Immature natural killer cell (primary cell): ENCODE measurements at regions not wholly inside any gene's neighbourhood (a gene's known extent, or its start where the extent isn't known, plus 50 kb on each side); places are given as distances from the start of the nearest gene placed in this dataset.

ENCODE experiments used
- DNase-seq, 3 donors: peaks; one replicate each; pipeline ENCODE4 v3.0.0; 2022; ENCODE audit warnings: mixed read lengths in 1 of 3
- H3K27ac Mint-ChIP-seq, 6 donors: one replicate each; pipeline ENCODE4 v1.8.0; 2020; ENCODE audit warnings: mixed read lengths in 6 of 6, mild to moderate bottlenecking in 5 of 6, inconsistent platforms in 4 of 6, moderate library complexity in 3 of 6
- H3K27me3 Mint-ChIP-seq, 3 donors: one replicate each; pipeline ENCODE4 v1.8.0; 2020 to 2021; ENCODE audit warnings: low read depth in 3 of 3, mild to moderate bottlenecking in 3 of 3, mixed read lengths in 3 of 3, moderate library complexity in 3 of 3, inconsistent platforms in 1 of 3
- H3K36me3 Mint-ChIP-seq, 3 donors: one replicate each; pipeline ENCODE4 v1.8.0; 2020; ENCODE audit warnings: mixed read lengths in 3 of 3, inconsistent platforms in 2 of 3, mild to moderate bottlenecking in 2 of 3
- H3K4me1 Mint-ChIP-seq, 2 donors: one replicate each; pipeline ENCODE4 v1.8.0; 2020; ENCODE audit warnings: inconsistent platforms in 2 of 2, mild to moderate bottlenecking in 2 of 2, mixed read lengths in 2 of 2, moderate library complexity in 1 of 2
- H3K4me3 Mint-ChIP-seq, 5 donors: one replicate each; pipeline ENCODE4 v1.8.0; 2020; ENCODE audit warnings: mild to moderate bottlenecking in 5 of 5, mixed read lengths in 5 of 5, inconsistent platforms in 3 of 5, moderate library complexity in 3 of 5
- H3K9me3 Mint-ChIP-seq, 6 donors: one replicate each; pipeline ENCODE4 v1.8.0; 2020; ENCODE audit warnings: mild to moderate bottlenecking in 6 of 6, mixed read lengths in 6 of 6, inconsistent platforms in 4 of 6, moderate library complexity in 3 of 6

GRCh38 chr3:109532257-109533216 lies 195.2 kb upstream of the DPPA4 start:
- peak; percentile 9 to 32 (median 17) for DNase-seq
- H3K4me1 Mint-ChIP-seq: no peaks in the 10 kb centered on the region
- no peaks in the 10 kb centered on the region for H3K36me3 Mint-ChIP-seq
- no peak overlapping the region for H3K27ac Mint-ChIP-seq
- H3K27me3 Mint-ChIP-seq: no peaks in the 10 kb centered on the region
- no peak overlapping the region for H3K4me3 Mint-ChIP-seq
- H3K9me3 Mint-ChIP-seq: peaks cover 0 to 2% (median 0%) of the 10 kb centered on the region in 6 donors

GRCh38 chr3:109545746-109546145 lies 208.4 kb upstream of the DPPA4 start:
- DNase-seq: no peak
- H3K36me3 Mint-ChIP-seq: no peaks in the 10 kb centered on the region
- peaks cover 0 to 2% (median 0%) of the 10 kb centered on the region in 3 donors for H3K27me3 Mint-ChIP-seq

DNA sequence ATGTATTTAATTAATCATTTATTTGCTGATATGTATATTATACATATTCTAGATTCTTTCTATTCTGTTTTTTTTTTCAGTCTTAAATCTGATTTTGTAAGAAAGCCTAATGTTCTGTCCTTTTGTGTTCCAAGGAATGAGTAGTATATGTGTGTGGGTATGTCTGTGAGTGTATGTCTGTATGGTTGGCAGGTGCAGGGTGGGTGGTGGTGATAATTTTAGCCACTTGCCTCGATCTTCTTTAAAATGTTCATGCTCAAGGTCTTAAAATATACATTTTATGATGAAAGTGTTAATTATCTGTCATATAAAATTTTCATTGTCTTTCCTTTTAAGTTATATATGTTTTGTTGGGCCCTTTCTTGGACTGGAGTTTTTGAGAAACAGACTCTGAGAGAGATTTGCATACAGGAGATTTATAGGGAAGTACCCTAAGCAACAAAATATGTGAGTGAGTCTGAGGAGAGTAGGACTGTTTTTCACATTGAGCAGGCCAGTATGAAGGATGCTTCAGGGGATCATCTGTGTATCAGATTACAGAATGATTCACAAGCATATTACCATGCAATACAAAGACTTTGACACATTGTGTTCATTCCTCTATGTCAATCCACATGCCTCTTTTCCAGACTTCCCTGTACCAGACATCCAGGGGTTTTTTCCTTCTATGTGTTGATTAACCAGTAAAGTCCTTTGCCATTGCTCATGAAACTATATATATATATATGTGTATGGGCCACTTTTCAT lies 211.0 kb upstream of the DPPA4 start:
- Mint-ChIP-seq H3K4me1 (no peaks in the 10 kb centered on the region), H3K27ac (no peak overlapping the region), H3K9me3 (no peaks in the 10 kb centered on the region)

More at GRCh38 chr3:109545746-109546145, 208.4 kb upstream of the DPPA4 start:
- H3K27ac Mint-ChIP-seq: no peak overlapping the region
- H3K4me3 Mint-ChIP-seq: no peak overlapping the region
- H3K4me1 Mint-ChIP-seq: no peaks in the 10 kb centered on the region
- peaks cover 0 to 5% (median 1%) of the 10 kb centered on the region in 6 donors for H3K9me3 Mint-ChIP-seq

DNA sequence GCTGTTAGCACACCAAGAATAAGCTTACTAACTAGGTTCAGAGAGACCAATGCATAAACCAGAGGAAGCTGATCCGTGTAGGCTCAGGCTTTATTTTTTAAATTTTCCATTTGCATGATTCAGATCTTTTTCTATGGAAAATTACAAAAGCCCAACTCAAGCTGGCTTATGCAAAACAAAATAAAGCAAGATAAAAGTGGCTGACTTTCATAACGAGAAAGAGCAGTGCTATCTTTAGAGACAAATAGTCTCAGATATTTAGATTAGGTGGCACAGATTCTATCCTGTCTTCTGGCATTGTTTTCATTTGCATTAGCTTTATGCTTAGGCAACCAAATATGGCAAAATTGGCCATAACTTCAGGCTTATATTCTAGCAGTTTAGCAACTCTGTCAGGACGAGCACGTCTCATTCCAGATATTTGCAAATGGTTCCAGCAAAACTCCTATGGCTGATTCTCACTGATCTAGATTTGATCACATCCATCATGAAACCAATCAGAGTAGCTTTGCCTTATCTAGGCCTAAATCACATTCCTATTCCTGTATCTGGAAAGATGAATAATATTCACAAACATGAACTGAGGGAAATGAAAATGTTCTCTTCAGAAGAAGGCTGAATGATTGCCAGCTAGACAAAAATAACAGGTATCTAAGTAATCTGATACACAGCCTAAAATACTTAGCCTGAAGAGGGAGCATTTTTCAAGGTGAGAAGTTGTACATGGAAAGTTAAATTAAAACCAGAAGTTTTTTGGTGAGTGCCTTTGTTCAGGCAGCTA lies 216.4 kb upstream of the DPPA4 start:
- no peaks in the 10 kb centered on the region for H3K36me3 Mint-ChIP-seq
- no peak overlapping the region for H3K27ac Mint-ChIP-seq
- peaks cover 0 to 2% (median 1%) of the 10 kb centered on the region in 3 donors for H3K27me3 Mint-ChIP-seq
- no peak for DNase-seq
- H3K4me3 Mint-ChIP-seq: no peak overlapping the region
- H3K4me1 Mint-ChIP-seq: no peaks in the 10 kb centered on the region
- H3K9me3 Mint-ChIP-seq: peaks cover 0 to 14% (median 3%) of the 10 kb centered on the region in 6 donors

More for the DNA sequence above, 211.0 kb upstream of the DPPA4 start:
- Mint-ChIP-seq H3K36me3 (no peaks in the 10 kb centered on the region), H3K27me3 (peaks cover 0 to 2% (median 0%) of the 10 kb centered on the region in 3 donors), H3K4me3 (no peak overlapping the region)
- DNase-seq: no peak

GRCh38 chr3:109559389-109559788 lies 222.0 kb upstream of the DPPA4 start:
- H3K27ac Mint-ChIP-seq: no peak overlapping the region
- H3K4me3 Mint-ChIP-seq: no peak overlapping the region
- no peaks in the 10 kb centered on the region for H3K4me1 Mint-ChIP-seq
- DNase-seq: no peak
- peaks cover 0 to 1% (median 0%) of the 10 kb centered on the region in 3 donors for H3K27me3 Mint-ChIP-seq
- no peaks in the 10 kb centered on the region for H3K36me3 Mint-ChIP-seq
- H3K9me3 Mint-ChIP-seq: peaks cover 0 to 15% (median 6%) of the 10 kb centered on the region in 6 donors

DNA sequence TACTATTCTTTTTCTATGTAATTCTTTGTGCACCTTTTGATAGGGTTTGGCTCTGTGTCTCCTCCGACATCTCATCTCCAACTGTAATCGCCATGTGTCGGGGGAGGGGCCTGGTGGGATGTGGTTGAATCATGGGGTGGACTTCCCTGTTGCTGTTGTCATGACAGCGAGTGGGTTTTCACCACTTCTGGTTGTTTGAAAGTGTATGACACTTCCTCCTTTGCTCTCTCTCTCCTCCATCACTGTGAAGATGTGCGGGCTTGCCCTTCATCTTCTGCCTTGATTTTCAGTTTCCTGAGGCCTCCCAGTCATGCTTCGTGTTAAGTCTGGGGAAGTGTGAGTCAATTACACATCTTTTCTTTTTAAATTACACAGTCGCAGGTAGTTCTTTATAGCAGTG lies 225.8 kb upstream of the DPPA4 start:
- Mint-ChIP-seq H3K4me3 (no peak overlapping the region), H3K27me3 (peaks cover 0 to 2% (median 1%) of the 10 kb centered on the region in 3 donors), H3K4me1 (no peaks in the 10 kb centered on the region), H3K9me3 (peaks cover 0 to 12% (median 4%) of the 10 kb centered on the region in 6 donors), H3K36me3 (no peaks in the 10 kb centered on the region), H3K27ac (no peak overlapping the region)
- DNase-seq: peak in 2 of 3 donors; percentile 1 to 5

- Mint-ChIP-seq H3K4me1 (no peaks in the 10 kb centered on the region), H3K27me3 (peaks cover 2% of the 10 kb centered on the region in 3 donors), H3K9me3 (peaks cover 0 to 7% (median 4%) of the 10 kb centered on the region in 6 donors), H3K36me3 (no peaks in the 10 kb centered on the region), H3K27ac (no peak overlapping the region), H3K4me3 (no peak overlapping the region)
- no peak for DNase-seq
Observed at GRCh38 chr3:109569135-109569846, 231.9 kb upstream of the DPPA4 start.

DNA sequence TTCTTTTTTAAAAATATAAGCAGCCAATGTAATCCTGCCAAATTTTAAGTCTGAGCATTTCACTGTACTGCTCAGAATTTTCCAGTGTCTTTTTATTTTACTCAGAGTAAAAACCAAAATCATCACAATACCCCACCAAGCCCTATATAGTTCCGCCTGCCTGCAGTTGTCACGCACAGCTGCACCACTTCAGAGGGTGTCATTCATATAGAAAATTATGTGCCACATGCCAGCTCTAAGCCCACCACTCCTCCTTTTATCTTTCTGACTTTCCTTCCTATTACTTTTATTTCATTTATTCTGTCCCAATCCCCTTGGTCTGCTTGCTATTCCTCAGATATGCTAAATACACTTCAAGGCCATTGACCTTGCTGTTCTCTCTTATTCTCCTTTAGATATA lies 233.1 kb upstream of the DPPA4 start:
- Mint-ChIP-seq H3K9me3 (peaks cover 0 to 7% (median 4%) of the 10 kb centered on the region in 6 donors), H3K27me3 (peaks cover 2% of the 10 kb centered on the region in 3 donors)

GRCh38 chr3:109572301-109572700 lies 235.0 kb upstream of the DPPA4 start:
- Mint-ChIP-seq H3K4me3 (no peak overlapping the region), H3K27ac (no peak overlapping the region), H3K27me3 (peaks cover 2% of the 10 kb centered on the region in 3 donors), H3K36me3 (no peaks in the 10 kb centered on the region), H3K9me3 (peaks cover 0 to 7% (median 4%) of the 10 kb centered on the region in 6 donors), H3K4me1 (no peaks in the 10 kb centered on the region)
- DNase-seq: no peak

More for the DNA sequence above, 233.1 kb upstream of the DPPA4 start:
- Mint-ChIP-seq H3K4me3 (no peak overlapping the region), H3K36me3 (no peaks in the 10 kb centered on the region), H3K4me1 (no peaks in the 10 kb centered on the region), H3K27ac (no peak overlapping the region)
- no peak for DNase-seq

- DNase-seq: no peak
- no peak overlapping the region for H3K27ac Mint-ChIP-seq
- H3K27me3 Mint-ChIP-seq: peaks cover 0 to 1% (median 0%) of the 10 kb centered on the region in 3 donors
- no peak overlapping the region for H3K4me3 Mint-ChIP-seq
- peaks cover 2 to 16% (median 6%) of the 10 kb centered on the region in 6 donors for H3K9me3 Mint-ChIP-seq
- no peaks in the 10 kb centered on the region for H3K4me1 Mint-ChIP-seq
- H3K36me3 Mint-ChIP-seq: peaks cover 0 to 4% (median 0%) of the 10 kb centered on the region in 3 donors
Observed at GRCh38 chr3:109596991-109597390, 259.6 kb upstream of the DPPA4 start.

GRCh38 chr3:109597444-109597843 lies 260.1 kb upstream of the DPPA4 start:
- H3K27me3 Mint-ChIP-seq: peaks cover 0 to 1% (median 0%) of the 10 kb centered on the region in 3 donors
- peaks cover 0 to 4% (median 0%) of the 10 kb centered on the region in 3 donors for H3K36me3 Mint-ChIP-seq
- no peaks in the 10 kb centered on the region for H3K4me1 Mint-ChIP-seq
- no peak for DNase-seq
- H3K4me3 Mint-ChIP-seq: no peak overlapping the region
- no peak overlapping the region for H3K27ac Mint-ChIP-seq
- peaks cover 5 to 18% (median 6%) of the 10 kb centered on the region in 6 donors for H3K9me3 Mint-ChIP-seq

GRCh38 chr3:109607897-109608296 lies 270.6 kb upstream of the DPPA4 start:
- H3K9me3 Mint-ChIP-seq: peaks cover 0 to 8% (median 0%) of the 10 kb centered on the region in 6 donors
- no peak overlapping the region for H3K27ac Mint-ChIP-seq
- DNase-seq: no peak
- no peaks in the 10 kb centered on the region for H3K4me1 Mint-ChIP-seq
- H3K36me3 Mint-ChIP-seq: no peaks in the 10 kb centered on the region
- H3K4me3 Mint-ChIP-seq: no peak overlapping the region
- H3K27me3 Mint-ChIP-seq: peaks cover 0 to 4% (median 0%) of the 10 kb centered on the region in 3 donors

DNA sequence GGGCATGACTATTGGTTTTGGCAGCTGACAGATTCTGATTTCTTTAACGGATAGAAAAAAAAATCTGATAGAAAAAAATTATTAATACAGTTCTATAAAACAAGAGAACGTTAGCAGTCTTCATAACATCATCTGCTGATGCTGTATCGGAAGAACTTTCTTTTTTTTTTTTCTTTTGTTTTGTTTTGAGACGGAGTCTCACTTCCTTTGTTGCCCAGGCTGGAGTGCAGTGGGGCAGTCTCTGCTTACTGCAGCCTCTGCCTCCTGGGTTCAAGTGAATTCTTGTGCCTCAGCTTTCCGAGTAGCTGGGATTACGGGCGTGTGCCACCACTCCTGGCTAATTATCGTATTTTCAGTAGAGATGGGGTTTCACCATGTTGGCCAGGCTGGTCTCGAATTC lies 271.2 kb upstream of the DPPA4 start:
- Mint-ChIP-seq H3K27me3 (peaks cover 0 to 4% (median 0%) of the 10 kb centered on the region in 3 donors), H3K9me3 (peaks cover 0 to 8% (median 0%) of the 10 kb centered on the region in 6 donors), H3K27ac (no peak overlapping the region), H3K36me3 (no peaks in the 10 kb centered on the region), H3K4me1 (no peaks in the 10 kb centered on the region), H3K4me3 (no peak overlapping the region)
- DNase-seq: no peak
